SH-SY5Y (cell line): ENCODE measurements at regions not wholly inside any gene's neighbourhood (a gene's known extent, or its start where the extent isn't known, plus 50 kb on each side); places are given as distances from the start of the nearest gene placed in this dataset.

Experiments
- GATA2 ChIP-seq: IDR thresholded peaks from 2 replicates; pipeline ENCODE4 v1.6.1; 2011; ENCODE audit warnings: mild to moderate bottlenecking, low read depth, low read length
- GATA3 ChIP-seq: IDR thresholded peaks from 2 replicates; pipeline ENCODE4 v1.6.1; 2011; ENCODE audit warnings: low read depth, mild to moderate bottlenecking, low read length, moderate library complexity

GRCh38 chr3:181533811-181534210 is 177.9 kb upstream of the SOX2 start:
- no peak for TF ChIP-seq GATA2
- TF ChIP-seq GATA3: no peak
